CD4-positive, alpha-beta T cell treated with Interleukin-2 at 100 ng/mL for 4 hours (primary cell): ENCODE measurements at regions not wholly inside any gene's neighbourhood (a gene's known extent, or its start where the extent isn't known, plus 50 kb on each side); places are given as distances from the start of the nearest gene placed in this dataset.

Experiments used
- DNase-seq: peaks from one replicate; pipeline ENCODE4 v3.0.0-alpha.2; 2020; ENCODE audit warnings: low spot score

DNA sequence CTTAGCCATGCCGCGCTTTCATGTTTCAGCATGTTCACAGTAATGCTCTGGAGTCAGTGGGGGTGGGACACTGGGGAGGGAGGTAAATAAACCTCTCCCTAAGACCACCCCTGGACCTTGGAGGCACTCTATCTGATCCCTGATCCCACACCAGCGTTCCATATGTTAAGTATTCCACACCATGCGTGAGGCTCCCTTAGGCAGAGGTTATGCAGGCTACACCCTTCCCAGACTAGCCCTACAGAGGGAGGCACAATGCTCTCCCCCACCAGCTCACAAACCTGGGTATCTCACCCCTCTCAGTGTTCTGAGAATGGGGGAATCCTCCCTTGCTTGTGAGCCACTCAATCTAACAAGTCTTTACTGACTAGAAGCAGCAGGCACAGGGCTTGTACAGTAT, 1610.4 kb upstream of the ZEB2 start:
- DNase-seq: no peak

GRCh38 chr2:146129231-146129630, 1609.3 kb upstream of the ZEB2 start:
- DNase-seq: no peak

DNA sequence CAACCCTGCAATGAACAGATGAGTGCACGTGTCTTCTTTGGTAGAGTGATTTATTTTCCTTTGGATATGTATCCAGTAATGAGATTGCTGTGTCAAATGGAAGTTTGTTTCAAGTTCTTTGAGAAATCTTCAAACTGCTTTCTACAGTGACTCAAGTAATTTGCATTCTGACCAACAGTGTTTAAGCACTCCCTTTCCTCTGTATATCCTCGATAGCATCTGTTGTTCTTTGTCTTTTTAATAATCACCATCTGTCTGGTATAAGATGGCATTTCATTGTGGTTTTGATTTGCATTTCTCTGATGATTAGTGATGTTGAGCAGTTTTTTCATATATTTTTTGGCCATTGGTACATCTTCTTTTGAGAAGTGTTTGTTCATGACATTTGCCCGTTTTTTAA, 1608.3 kb upstream of the ZEB2 start:
- DNase-seq: no peak

DNA sequence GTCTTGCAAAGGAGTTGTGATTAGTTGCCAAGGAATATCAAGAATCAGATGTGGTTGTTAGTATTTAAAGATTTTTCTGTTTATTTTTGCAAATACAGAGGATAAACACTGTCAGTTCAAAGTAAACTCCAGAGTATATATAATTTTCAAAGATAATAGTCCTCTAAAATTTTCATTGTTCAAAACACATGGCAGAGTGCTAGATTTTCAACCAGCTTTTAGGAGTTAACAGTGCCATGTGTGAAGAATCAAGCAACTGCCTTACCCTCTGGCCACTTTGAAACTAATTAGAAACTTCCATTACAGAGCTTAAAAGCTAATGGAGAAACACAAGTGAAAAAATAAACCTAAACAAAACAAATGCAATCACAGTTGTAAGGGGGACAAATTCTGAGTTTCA, 1605.6 kb upstream of the ZEB2 start:
- DNase-seq: no peak

DNA sequence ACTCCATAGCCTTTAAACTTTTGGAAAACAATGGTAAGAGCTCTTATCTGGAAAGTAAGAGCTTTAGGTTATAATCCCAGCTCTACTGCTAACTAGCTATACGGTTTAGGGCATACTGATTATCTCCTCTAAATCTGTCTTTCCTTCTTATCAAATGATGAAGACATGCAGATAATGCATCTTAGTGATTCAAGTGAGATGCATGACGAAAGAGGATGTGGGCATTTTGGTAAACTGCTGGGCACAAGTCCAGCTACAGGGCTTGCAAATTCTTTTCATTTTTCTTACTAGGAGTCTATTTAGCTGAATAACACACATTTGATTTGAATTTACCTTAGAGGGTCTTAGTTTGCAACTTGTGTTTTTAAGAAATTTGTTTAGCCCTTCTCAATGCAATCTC, 1604.8 kb upstream of the ZEB2 start:
- no peak for DNase-seq

DNA sequence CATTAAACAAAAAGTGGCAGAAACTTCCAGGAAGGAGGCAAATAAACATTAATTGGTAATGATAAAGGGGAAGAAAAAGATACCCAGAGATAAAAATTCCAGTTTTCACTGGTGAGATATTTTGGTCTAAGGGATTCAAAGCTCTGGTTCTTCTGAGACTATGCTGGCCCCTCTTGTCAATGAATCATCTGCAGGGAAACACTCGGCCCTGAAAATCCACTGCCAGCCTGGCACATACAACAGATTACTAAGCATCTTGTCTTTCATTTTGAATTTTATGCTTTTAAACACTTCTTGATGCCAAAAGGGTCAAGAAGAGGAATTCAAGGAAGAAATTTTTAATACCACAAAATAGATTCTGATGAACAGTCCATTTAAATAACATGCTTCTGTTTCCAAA, 1603.8 kb upstream of the ZEB2 start:
- no peak for DNase-seq

DNA sequence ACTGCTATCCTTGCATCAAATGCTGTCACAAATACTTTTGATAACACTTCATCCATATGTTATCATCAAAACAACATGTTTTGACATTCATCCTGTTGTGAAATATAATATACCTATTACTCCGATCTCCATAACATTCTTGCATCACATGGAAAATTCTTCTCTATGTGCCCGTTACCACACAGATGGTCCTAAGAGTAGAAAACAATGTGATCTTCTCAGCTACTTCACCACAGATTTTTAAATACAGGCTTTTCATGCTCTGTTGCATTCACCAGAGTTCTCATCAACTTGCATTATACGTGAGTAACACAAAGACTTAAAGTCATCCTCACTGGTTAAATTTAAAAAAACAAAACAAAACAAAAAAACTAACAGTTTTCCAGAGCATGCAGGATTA, 1603.3 kb upstream of the ZEB2 start:
- no peak for DNase-seq

DNA sequence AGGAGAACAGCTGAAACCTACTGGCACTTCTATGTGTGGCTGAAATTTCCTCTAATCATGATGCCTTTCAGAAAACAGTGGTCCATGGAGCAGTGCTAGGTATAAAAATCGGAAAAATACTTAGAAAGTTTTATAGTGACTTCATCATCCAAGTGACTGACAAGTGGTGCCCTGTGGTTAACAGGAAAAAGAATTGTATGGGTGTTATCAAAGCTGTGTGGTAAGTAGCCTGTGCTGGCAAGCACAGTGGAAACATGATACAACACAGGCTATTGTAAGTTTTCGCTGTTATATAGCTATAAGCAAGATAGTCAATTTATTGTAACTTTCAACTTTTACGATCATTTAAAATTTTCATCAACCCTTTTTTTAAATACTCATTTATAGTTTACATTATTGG, 1599.7 kb upstream of the ZEB2 start:
- DNase-seq: no peak

GRCh38 chr2:146108993-146109392, 1589.1 kb upstream of the ZEB2 start:
- DNase-seq: no peak

- no peak for DNase-seq
These were observed 1574.3 kb upstream of the ZEB2 start for GRCh38 chr2:146094185-146094584.

DNA sequence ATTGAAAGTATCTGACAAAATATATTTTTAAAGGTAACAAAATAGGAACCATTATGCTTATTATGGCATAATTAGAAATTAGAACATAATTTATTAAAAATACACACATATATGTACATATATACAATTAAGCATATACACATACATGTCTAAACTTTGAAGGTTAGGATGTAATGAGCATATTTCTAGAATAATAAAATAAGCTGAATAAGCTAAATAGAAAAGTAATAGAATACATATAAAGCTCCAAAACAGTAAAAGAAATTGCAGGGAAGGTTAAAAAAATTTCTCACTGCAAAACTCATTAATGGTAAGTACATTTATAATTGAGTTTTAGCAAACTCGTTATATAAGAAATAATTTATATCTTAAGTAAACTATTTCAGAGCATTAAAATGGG, 1561.5 kb upstream of the ZEB2 start:
- DNase-seq: no peak

DNA sequence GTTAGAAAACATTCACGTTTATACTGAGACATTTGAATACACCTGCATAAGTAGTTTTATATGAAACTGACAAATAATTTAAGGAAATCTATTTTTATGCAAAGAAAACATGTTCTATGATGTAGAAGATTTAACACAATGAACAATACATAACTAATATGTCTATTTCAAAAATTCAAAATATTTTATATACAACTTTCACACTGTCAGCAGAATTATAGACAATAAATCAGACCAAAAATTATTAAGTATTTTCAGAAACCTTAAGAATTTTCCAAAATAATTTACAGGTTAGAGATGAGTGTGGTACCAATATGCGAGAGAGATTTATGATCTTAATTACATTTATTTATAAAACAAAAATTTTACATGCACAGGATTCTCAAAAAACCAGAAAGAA, 1561.0 kb upstream of the ZEB2 start:
- DNase-seq: no peak

DNA sequence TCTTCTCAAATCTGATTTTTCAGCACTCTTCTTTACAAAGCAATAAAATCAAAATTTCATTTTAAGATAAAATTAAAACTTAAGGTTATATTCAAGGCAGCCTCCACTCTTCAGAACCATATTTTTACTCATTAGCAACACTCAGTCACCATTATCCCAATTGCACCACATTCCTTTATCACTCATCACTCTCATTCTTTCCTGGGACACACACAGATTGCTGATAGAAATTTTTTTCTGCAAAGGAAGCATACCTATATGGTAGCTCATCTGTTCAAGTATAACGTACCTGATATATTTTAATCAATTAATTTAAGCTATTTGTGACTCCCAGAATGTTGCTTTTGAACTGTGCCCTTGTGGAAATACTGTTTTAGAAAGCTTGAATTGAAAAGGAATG, 1559.3 kb upstream of the ZEB2 start:
- no peak for DNase-seq

DNA sequence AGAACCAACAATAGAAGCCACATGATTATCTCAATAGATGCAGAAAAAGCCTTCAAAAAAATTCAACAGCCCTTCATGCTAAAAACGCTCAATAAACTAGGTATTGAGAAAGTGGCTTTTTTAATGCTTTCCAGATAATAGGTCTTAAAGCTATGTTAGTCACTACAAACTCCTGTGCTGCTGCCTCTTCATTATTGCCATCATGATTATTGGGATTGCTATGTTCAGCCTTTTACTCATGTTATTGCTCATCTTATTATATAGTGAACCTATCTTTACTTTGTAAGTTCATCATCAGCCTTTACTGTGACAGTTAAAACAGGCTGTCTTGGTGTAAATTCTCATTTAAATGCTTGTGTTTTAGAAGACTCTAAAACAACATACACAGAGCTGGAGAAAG, 1557.2 kb upstream of the ZEB2 start:
- DNase-seq: no peak

DNA sequence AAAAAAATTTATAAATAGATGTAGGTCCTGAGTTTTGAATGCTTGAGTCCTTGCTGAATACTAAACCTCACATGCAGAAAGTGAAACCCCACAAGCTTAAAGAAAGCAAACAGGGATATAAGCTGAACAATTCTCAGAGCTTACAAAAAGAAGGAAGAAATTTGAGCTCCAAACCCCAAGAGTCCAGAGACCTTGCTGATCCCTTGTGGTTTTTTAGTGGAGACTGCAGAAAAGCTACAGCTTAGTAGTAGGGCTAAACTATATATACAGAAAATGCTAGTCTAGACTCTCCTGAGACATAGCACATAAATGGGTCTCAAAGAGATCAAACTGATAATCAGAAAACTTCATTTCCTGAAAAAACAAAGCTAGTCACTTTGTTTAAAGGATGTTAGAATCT, 1548.1 kb upstream of the ZEB2 start:
- DNase-seq: no peak

DNA sequence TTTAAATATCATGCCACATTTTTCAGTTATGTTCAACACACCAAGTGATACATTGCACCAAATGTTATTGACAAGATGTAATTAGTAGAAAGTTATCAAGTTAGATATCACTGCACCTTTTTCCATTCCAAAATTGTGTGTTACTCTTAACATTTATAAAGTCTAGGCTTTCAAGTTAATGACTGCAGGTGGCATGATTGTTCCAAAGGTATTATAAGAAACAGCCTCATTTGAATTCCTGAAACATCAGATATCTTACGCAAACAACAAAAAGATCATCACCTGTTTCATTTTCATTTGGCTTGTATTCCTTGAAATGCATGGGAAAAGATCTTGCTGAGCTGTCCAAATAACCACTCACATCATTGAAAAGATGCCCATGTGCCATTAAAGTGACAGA, 1528.2 kb upstream of the ZEB2 start:
- DNase-seq: no peak

DNA sequence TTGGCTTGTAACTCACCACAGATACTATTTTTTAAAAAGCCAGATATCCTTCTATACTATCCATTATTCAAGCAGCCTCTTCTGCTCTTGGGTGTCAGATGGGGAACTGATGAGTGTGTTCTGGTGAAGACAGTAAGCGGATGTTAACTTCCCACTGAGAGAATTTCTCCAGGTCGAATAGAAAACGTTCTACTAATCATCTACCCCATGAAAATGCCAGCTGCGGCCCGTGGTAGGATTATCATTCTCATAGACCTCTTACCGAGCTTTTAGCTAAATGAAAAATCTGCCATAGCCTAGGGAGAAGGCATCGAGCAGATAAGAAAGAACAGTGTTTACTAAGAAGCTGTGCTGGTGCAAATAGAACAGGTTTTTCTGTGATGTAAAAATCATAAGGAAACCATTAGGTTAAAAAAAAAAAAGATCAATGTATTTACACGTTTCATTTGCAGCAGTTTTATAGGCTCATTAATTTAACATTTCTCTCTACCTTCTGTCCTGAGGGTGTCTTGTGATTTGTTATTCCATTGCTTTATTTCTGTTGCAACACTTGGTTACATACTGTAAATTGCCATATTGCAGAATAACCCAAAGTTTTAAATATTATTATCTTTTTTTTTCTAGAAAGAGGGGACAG, 1521.5 kb upstream of the ZEB2 start:
- DNase-seq: no peak

DNA sequence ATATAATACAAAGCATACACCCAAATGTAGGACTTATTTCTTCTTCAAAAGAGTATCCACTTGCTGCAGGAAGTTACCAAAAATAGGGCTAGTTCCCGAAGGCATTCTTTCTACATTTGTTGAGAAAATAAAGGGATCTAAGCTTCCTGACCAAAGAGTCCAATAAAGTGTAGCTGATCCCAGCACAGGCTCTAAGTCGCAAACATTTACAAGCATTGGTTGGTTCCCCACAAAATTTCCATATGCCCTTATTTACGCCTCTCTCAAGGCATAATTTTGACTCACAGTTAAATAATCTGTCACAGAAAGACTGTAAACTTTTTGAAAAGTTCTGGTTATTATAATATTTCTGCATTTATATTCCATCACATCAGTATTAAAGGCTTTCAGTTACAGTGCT, 1520.1 kb upstream of the ZEB2 start:
- no peak for DNase-seq

- DNase-seq: no peak
These were observed 1518.1 kb upstream of the ZEB2 start for GRCh38 chr2:146038014-146038413.

DNA sequence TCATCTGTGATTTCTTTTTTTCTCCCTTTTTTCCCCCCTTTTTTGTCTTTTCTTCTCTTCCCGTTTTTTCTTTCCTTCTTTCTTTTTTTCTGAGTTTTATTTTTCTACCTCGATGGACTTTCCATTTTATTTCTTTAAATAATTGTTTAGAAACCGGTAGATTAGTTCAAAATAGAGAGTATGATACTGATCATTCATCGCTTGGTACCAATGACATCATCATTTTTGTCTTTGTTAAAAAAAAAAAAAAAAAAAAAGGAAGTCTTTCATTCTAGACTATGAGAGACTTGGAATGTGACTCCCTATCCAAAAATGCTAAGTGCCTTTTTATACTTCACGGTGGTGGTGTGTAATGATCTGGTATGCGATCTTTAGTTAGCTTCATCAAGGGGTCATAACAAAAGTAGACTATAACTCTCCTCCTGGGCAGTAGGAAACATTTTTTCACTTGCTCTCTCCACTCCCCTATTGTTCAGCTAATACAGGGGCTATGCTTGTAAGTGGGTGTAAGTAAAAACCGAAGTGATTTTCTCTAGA, 1517.5 kb upstream of the ZEB2 start:
- no peak for DNase-seq

DNA sequence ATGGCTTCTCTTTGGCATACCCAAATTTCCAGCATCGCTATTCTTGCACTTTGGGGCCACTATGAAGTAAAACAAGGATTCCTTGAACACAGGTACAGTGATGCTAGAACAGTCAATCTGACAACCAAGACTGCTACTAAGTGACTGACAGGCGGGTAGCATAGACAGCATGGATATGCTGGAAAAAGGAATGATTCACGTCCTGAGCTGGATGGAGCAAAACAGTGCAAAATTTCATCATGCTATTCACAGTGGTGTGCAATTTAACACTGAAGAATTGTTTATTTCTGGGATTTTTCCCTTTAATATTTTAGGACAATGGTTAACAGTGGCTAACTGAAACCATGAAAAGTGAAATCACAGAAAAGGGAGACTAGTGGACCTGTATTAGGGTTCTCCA, 1511.2 kb upstream of the ZEB2 start:
- no peak for DNase-seq

GRCh38 chr2:146027156-146027555, 1507.2 kb upstream of the ZEB2 start:
- no peak for DNase-seq

GRCh38 chr2:146025519-146025918, 1505.6 kb upstream of the ZEB2 start:
- DNase-seq: no peak

DNA sequence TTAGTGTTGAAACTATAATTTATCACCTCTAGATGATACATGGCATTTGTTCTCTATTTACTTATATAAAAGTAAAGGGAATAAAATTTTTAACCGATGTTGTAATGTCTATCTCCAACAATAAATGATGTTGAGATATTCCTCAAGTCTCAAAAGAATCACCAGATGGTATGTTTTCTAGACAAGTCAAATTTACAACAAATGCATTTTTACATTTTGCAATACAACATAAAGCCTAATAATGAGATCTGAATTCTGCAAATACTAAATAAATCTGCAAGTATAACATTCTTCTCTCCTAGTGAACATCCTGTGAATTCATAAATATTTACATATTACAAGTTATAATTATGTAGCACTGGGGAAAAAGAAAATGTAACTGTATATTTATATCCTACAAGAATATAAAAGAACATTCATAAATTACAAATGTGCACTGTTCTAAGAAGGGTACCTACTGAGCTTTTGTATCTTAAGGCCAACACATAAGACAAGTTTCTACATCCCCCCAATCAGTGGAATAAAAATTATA, 1504.4 kb upstream of the ZEB2 start:
- DNase-seq: no peak
